T-helper 2 cell treated with Interferon-gamma antibody and Interleukin-4, amounts not matched to agents 5 μg/mL and 100 μg/mL, for 36 hours (primary cell): ENCODE measurements at regions not wholly inside any gene's neighbourhood (a gene's known extent, or its start where the extent isn't known, plus 50 kb on each side); places are given as distances from the start of the nearest gene placed in this dataset.

Source experiments
- DNase-seq: peaks from one replicate; pipeline ENCODE4 v3.0.0; 2021; ENCODE audit warnings: low spot score
- H3K27ac Mint-ChIP-seq: one replicate; pipeline ENCODE4 v1.8.0; 2021; ENCODE audit warnings: mild to moderate bottlenecking, mixed read lengths
- H3K27me3 Mint-ChIP-seq: one replicate; pipeline ENCODE4 v1.8.0; 2021; ENCODE audit warnings: low read depth, mixed read lengths
- H3K36me3 Mint-ChIP-seq: one replicate; pipeline ENCODE4 v1.8.0; 2021; ENCODE audit warnings: low read depth, mixed read lengths
- H3K4me1 Mint-ChIP-seq: one replicate; pipeline ENCODE4 v1.8.0; 2021; ENCODE audit warnings: low read depth, mixed read lengths
- H3K4me3 Mint-ChIP-seq: one replicate; pipeline ENCODE4 v1.8.0; 2022; ENCODE audit warnings: mild to moderate bottlenecking, moderate library complexity, mixed read lengths
- H3K9me3 Mint-ChIP-seq: one replicate; pipeline ENCODE4 v1.8.0; 2021; ENCODE audit warnings: mixed read lengths

DNA sequence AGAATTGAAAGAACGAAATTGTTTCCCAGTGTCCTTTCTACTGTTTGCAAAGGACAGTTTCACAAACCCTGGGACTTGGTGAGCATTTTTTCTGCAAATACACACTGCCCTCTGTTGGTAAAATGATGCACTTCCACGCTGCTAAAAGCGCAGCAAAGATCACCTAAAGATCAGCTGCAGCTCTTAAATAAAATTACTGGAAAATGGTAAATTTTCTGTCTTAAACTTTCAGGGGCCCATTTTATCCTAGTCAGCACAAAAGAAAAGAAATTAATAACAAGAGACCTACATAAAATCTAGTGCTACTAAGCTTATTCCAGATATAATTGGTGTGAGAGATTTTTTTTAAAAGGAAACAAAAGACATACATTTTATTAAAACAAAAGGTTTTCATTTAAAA is 566.0 kb downstream of the CAAP1 start:
- no peaks in the 10 kb centered on the region for H3K27me3 Mint-ChIP-seq

GRCh38 chr9:26325444-26325829 is 567.2 kb downstream of the CAAP1 start:
- Mint-ChIP-seq H3K4me3 (no peak overlapping the region), H3K27ac (no peak overlapping the region), H3K9me3 (peaks cover 4% of the 10 kb centered on the region), H3K4me1 (no peaks in the 10 kb centered on the region), H3K27me3 (no peaks in the 10 kb centered on the region), H3K36me3 (no peaks in the 10 kb centered on the region)
- DNase-seq: no peak

More for the DNA sequence above, 566.0 kb downstream of the CAAP1 start:
- H3K4me1 Mint-ChIP-seq: no peaks in the 10 kb centered on the region
- no peak for DNase-seq
- H3K36me3 Mint-ChIP-seq: no peaks in the 10 kb centered on the region
- peaks cover 4% of the 10 kb centered on the region for H3K9me3 Mint-ChIP-seq
- H3K27ac Mint-ChIP-seq: no peak overlapping the region
- H3K4me3 Mint-ChIP-seq: no peak overlapping the region

- H3K27me3 Mint-ChIP-seq: no peaks in the 10 kb centered on the region
- H3K4me3 Mint-ChIP-seq: no peak overlapping the region
- H3K4me1 Mint-ChIP-seq: no peaks in the 10 kb centered on the region
- DNase-seq: no peak
- H3K9me3 Mint-ChIP-seq: peaks cover 4% of the 10 kb centered on the region
- no peak overlapping the region for H3K27ac Mint-ChIP-seq
- H3K36me3 Mint-ChIP-seq: no peaks in the 10 kb centered on the region
Observed at GRCh38 chr9:26324786-26325443, 567.7 kb downstream of the CAAP1 start.

GRCh38 chr9:26321935-26322334 is 570.7 kb downstream of the CAAP1 start:
- Mint-ChIP-seq H3K36me3 (no peaks in the 10 kb centered on the region), H3K4me3 (no peak overlapping the region), H3K4me1 (no peaks in the 10 kb centered on the region), H3K27ac (no peak overlapping the region), H3K9me3 (peaks cover 8% of the 10 kb centered on the region), H3K27me3 (no peaks in the 10 kb centered on the region)
- DNase-seq: no peak

GRCh38 chr9:26319859-26320258 is 572.7 kb downstream of the CAAP1 start:
- no peaks in the 10 kb centered on the region for H3K27me3 Mint-ChIP-seq
- H3K4me1 Mint-ChIP-seq: no peaks in the 10 kb centered on the region
- H3K36me3 Mint-ChIP-seq: no peaks in the 10 kb centered on the region
- DNase-seq: no peak
- H3K4me3 Mint-ChIP-seq: no peak overlapping the region
- H3K9me3 Mint-ChIP-seq: peaks cover 12% of the 10 kb centered on the region
- H3K27ac Mint-ChIP-seq: no peak overlapping the region

- DNase-seq: no peak
- Mint-ChIP-seq H3K4me1 (no peaks in the 10 kb centered on the region), H3K4me3 (no peak overlapping the region), H3K27ac (no peak overlapping the region), H3K27me3 (no peaks in the 10 kb centered on the region), H3K9me3 (peaks cover 14% of the 10 kb centered on the region), H3K36me3 (no peaks in the 10 kb centered on the region)
Observed at GRCh38 chr9:26313108-26313507, 579.5 kb downstream of the CAAP1 start.

GRCh38 chr9:26311463-26311995 is 581.1 kb downstream of the CAAP1 start:
- DNase-seq: no peak
- Mint-ChIP-seq H3K36me3 (no peaks in the 10 kb centered on the region), H3K9me3 (peaks cover 25% of the 10 kb centered on the region), H3K4me3 (no peak overlapping the region), H3K4me1 (no peaks in the 10 kb centered on the region), H3K27me3 (no peaks in the 10 kb centered on the region), H3K27ac (no peak overlapping the region)

DNA sequence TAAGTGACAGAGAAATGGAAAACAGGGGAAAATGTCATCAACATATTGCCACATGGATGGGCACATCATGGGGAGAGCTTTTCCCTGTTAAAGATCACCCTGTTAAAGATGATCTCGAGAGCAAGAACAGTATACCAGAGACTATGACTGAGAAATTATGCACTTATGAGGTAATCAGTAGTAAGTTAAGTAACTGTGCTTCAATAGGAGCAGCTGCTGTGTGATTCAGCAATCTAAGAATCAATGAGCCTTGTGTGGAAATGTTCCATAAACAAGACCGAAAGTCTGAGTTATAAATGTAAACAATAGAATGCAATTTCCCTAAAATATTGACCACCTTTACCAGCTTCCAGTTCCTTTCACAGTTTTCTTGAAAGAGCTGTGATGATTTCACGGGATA is 582.3 kb downstream of the CAAP1 start:
- Mint-ChIP-seq H3K4me1 (no peaks in the 10 kb centered on the region), H3K36me3 (no peaks in the 10 kb centered on the region), H3K4me3 (no peak overlapping the region), H3K9me3 (peaks cover 22% of the 10 kb centered on the region), H3K27ac (no peak overlapping the region), H3K27me3 (no peaks in the 10 kb centered on the region)
- DNase-seq: no peak

- no peak overlapping the region for H3K27ac Mint-ChIP-seq
Observed at GRCh38 chr9:26308328-26308727, 584.3 kb downstream of the CAAP1 start.

GRCh38 chr9:26301659-26302058 is 590.9 kb downstream of the CAAP1 start:
- Mint-ChIP-seq H3K27me3 (no peaks in the 10 kb centered on the region), H3K27ac (no peak overlapping the region), H3K36me3 (no peaks in the 10 kb centered on the region), H3K4me3 (no peak overlapping the region), H3K4me1 (no peaks in the 10 kb centered on the region), H3K9me3 (peaks cover 17% of the 10 kb centered on the region)
- no peak for DNase-seq

More at GRCh38 chr9:26308328-26308727, 584.3 kb downstream of the CAAP1 start:
- Mint-ChIP-seq H3K4me3 (no peak overlapping the region), H3K9me3 (peaks cover 18% of the 10 kb centered on the region), H3K4me1 (no peaks in the 10 kb centered on the region), H3K36me3 (no peaks in the 10 kb centered on the region), H3K27me3 (no peaks in the 10 kb centered on the region)
- DNase-seq: no peak

- Mint-ChIP-seq H3K4me1 (no peaks in the 10 kb centered on the region), H3K36me3 (no peaks in the 10 kb centered on the region), H3K27ac (no peak overlapping the region), H3K9me3 (peaks cover 15% of the 10 kb centered on the region), H3K27me3 (no peaks in the 10 kb centered on the region), H3K4me3 (no peak overlapping the region)
- DNase-seq: no peak
Observed at GRCh38 chr9:26301046-26301445, 591.6 kb downstream of the CAAP1 start.

DNA sequence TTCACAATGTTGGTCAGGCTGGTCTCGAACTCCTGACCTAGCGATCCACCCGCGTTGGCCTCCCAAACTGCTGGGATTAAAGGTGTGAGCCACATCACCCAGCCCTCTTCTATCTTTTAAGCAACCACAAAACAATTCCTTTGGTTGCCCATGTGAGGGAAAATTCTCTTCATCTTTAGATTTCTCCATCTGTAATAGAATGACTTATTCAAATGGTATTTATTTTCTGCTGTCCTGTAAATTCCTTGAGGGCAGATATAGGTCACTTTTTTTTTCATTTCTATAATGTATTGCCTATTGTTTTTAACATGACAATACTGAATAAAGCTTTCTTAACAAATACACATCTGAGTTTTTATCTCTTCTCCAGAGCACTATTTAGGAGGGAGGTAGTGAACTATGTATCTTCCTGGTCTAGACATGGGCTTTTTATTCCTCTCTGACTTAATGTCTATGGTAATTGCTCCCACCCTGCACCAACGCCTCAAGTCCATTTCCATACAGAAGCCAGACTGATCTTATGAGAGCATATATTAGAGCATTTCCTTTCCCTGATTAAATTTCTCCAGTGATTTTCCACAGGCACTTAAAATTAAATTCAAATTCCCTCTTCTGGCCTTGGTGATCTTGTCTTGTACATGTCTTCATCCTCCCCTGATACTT is 595.6 kb downstream of the CAAP1 start:
- Mint-ChIP-seq H3K9me3 (peaks cover 10% of the 10 kb centered on the region), H3K27me3 (no peaks in the 10 kb centered on the region), H3K4me3 (no peak overlapping the region), H3K36me3 (no peaks in the 10 kb centered on the region), H3K27ac (no peak overlapping the region), H3K4me1 (no peaks in the 10 kb centered on the region)
- DNase-seq: no peak

- Mint-ChIP-seq H3K27ac (no peak overlapping the region), H3K4me1 (no peaks in the 10 kb centered on the region), H3K27me3 (no peaks in the 10 kb centered on the region), H3K36me3 (no peaks in the 10 kb centered on the region), H3K9me3 (peaks cover 29% of the 10 kb centered on the region), H3K4me3 (no peak overlapping the region)
- no peak for DNase-seq
Observed at GRCh38 chr9:26292943-26293342, 599.7 kb downstream of the CAAP1 start.

DNA sequence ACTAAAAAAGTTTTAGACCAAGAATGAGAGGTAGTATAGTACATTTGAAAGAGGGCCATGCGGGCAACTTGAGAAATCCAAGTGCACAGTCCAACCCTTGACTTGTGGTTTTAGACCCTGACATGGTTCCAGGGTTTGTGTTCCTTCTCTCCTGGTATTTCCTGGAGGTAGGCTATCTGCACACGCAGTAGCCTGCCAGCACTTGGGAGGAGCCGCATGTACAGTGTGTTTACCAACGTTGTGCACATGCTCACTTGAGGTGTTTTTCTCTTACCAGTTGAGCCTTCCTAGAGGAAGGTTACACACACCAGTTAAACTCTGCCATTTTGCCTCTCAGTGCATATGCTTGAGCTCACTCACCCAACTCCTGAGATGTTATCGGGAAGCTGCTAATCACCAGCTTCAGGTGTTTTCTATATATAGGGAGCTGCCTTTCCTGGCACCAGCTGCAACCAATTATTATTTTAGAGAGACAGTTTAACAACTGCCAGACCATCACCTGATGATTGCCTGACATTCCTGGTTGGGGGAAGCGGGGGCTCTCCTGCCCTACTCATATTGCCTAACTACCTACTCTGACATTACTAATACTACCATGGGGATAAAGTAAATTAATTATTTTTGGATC is 593.4 kb upstream of the TUSC1 start:
- DNase-seq: no peak
- Mint-ChIP-seq H3K27ac (no peak overlapping the region), H3K4me1 (no peaks in the 10 kb centered on the region), H3K4me3 (no peak overlapping the region), H3K9me3 (peaks cover 14% of the 10 kb centered on the region), H3K27me3 (no peaks in the 10 kb centered on the region), H3K36me3 (no peaks in the 10 kb centered on the region)
